Loucy (cell line): ENCODE measurements at regions not wholly inside any gene's neighbourhood (a gene's known extent, or its start where the extent isn't known, plus 50 kb on each side); places are given as distances from the start of the nearest gene placed in this dataset.

Source experiments
- CTCF ChIP-seq: fragments of 200-600 bp; sonication (generic); conservative IDR thresholded peaks from 2 replicates; pipeline ENCODE4 v1.5.1; 2014; ENCODE audit warnings: mild to moderate bottlenecking, antibody characterized with exemption, low read length
- EZH2phosphoT487 ChIP-seq: fragments of 200-600 bp; IDR thresholded peaks from 2 replicates; pipeline ENCODE4 v1.6.1; 2018; ENCODE audit warnings: antibody characterized with exemption, mild to moderate bottlenecking, moderate library complexity, borderline replicate concordance

DNA sequence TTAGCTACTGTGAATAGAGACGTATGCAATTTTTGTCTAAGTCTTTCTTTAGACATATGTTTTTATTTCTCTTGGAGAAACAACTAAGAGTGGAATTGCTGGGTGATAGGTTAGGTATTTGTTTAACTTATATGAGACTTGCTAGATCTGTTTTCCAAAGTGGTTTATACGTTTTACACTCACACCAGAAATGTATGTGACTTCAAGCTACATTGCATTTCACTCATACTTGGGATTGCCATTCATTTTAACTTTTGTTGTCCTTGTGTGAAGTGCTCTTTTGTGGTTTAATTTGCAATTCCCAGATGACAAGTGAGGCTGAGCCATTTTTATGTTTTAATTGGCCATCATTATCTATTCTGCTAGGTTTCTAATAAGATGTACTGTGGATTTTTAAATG lies 817.2 kb downstream of the GLUD2 start:
- TF ChIP-seq CTCF (no peak), EZH2phosphoT487 (no peak)
